ENCODE measurements at regions not wholly inside any gene's neighbourhood (a gene's known extent, or its start where the extent isn't known, plus 50 kb on each side); places are given as distances from the start of the nearest gene placed in this dataset.

- Mint-ChIP-seq H3K27me3 (no peaks in the 10 kb centered on the region), H3K27ac (no peak overlapping the region), H3K4me1 (no peaks in the 10 kb centered on the region), H3K4me3 (no peak overlapping the region), H3K9me3 (peaks cover 7 to 18% of the 10 kb centered on the region in 2 donors)
- DNase-seq, result no peak
- no peak for ATAC-seq
Observed at GRCh38 chr1:216913976-216914375, 190.7 kb upstream of the ESRRG start.

DNA sequence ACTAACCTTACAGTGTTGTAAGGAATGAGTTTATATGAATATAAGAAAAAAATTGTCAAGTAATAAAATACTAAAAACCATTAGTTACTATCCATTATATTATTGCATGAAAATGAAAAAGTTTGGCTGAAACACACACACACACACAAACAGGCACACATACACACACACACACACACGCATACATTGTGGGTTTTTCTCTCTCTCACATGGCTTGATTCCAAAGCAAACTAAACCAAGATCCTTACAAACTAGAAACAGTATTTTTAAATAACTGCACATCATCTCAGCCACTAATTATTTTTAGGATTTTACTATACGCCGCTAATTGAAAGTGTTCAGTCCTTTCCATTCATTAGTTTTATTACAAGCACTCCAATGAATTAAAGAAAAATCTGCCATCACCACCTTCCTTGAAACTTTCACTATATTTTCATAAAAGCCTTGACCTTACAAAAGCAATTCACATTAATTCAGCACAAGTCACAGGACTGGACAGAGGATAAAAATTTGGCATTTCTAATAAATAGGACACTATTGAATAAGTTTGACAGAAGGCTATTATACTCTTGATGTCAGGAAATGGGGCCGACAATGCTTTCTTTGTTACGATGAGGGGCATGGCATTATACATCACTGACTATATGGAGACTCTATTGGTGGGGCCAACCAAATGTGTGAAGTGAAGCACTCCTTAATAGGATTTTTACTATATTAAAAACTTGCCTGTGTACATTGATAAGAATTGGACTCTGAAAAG lies 187.0 kb upstream of the ESRRG start:
- ATAC-seq (no peak), DNase-seq (no peak)
- no peak overlapping the region for H3K27ac Mint-ChIP-seq
- no peaks in the 10 kb centered on the region for H3K4me1 Mint-ChIP-seq
- H3K9me3 Mint-ChIP-seq, result peaks cover 8 to 14% of the 10 kb centered on the region in 2 donors
- no peak overlapping the region for H3K4me3 Mint-ChIP-seq
- no peaks in the 10 kb centered on the region for H3K27me3 Mint-ChIP-seq

DNA sequence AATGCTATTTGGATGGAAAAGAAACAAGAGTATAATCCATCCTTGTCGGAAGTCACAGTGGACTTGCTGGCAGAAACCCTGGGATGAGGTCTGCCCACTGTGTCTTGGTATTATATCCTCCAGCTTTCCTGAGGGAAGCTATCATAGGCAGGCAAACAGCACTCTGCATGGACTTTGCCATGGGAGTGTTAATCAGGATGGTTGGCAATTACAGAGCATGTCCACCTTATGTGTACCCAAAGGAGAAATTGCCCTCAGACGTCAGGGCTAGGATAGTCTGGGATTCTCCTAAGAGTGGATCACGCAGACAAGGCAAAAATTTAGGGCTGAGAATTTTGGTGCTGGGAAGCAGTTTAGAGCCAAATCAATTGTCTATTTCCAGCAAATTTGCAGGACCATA lies 184.9 kb upstream of the ESRRG start:
- no peak for ATAC-seq
- Mint-ChIP-seq H3K27ac (no peak overlapping the region), H3K4me3 (no peak overlapping the region), H3K27me3 (no peaks in the 10 kb centered on the region), H3K9me3 (peaks cover 5 to 8% of the 10 kb centered on the region in 2 donors), H3K4me1 (no peaks in the 10 kb centered on the region)
- no peak for DNase-seq

DNA sequence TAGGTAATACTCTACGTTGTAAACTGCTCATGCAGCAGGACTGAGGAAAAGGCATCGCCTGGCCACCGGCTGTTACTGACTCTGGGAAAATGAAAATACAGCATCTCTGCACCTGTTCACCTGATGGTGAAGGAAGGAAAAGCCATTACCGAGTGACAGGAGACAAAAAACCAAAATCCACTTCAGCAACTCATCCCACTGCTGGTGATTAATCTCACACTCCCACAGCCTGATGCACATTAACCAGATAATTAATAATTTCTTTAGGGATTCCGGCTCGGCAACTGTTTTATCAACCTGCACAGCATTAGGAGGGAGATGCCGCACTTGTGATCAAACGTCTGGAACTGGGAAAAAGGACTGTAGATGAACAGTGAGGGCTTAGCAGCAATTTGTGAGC lies 183.9 kb upstream of the ESRRG start:
- DNase-seq (no peak), ATAC-seq (no peak)
- Mint-ChIP-seq H3K9me3 (peaks cover 5 to 8% of the 10 kb centered on the region in 2 donors), H3K27me3 (no peaks in the 10 kb centered on the region), H3K4me3 (no peak overlapping the region), H3K27ac (no peak overlapping the region), H3K4me1 (no peaks in the 10 kb centered on the region)

- H3K4me3 Mint-ChIP-seq, result no peak overlapping the region
- DNase-seq, result no peak
- no peak overlapping the region for H3K27ac Mint-ChIP-seq
- H3K9me3 Mint-ChIP-seq, result peaks cover 0 to 5% of the 10 kb centered on the region in 2 donors
- no peaks in the 10 kb centered on the region for H3K4me1 Mint-ChIP-seq
- no peak for ATAC-seq
- no peaks in the 10 kb centered on the region for H3K27me3 Mint-ChIP-seq
Observed at GRCh38 chr1:216905781-216906180, 182.6 kb upstream of the ESRRG start.

- Mint-ChIP-seq H3K4me1 (no peaks in the 10 kb centered on the region), H3K4me3 (no peak overlapping the region), H3K27ac (no peak overlapping the region), H3K27me3 (no peaks in the 10 kb centered on the region), H3K9me3 (peaks cover 0 to 5% of the 10 kb centered on the region in 2 donors)
- no peak for DNase-seq
- ATAC-seq, result no peak
Observed at GRCh38 chr1:216905137-216905536, 181.9 kb upstream of the ESRRG start.

DNA sequence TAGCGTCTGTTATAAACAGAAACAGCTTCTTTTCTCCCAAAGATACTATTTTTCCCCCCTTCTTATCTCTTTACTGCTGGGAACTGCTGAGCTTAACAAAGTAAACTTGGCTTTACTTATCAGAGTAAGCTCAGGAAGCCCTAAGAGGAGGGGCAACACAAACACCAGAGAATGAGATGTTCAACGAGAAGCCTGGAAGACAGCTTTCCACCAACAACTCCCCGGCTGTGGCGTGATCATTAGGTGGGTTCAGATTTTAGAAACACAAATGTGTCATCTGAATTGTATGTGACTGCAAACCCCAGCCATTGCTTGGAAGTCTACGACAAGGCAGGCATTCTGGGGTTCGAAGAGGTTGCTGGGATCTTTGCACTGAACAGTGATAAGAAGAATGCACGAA lies 181.2 kb upstream of the ESRRG start:
- no peak overlapping the region for H3K4me3 Mint-ChIP-seq
- no peak overlapping the region for H3K27ac Mint-ChIP-seq
- H3K9me3 Mint-ChIP-seq, result peaks cover 0 to 5% of the 10 kb centered on the region in 2 donors
- H3K27me3 Mint-ChIP-seq, result no peaks in the 10 kb centered on the region
- ATAC-seq, result no peak
- DNase-seq, result no peak
- H3K4me1 Mint-ChIP-seq, result no peaks in the 10 kb centered on the region

DNA sequence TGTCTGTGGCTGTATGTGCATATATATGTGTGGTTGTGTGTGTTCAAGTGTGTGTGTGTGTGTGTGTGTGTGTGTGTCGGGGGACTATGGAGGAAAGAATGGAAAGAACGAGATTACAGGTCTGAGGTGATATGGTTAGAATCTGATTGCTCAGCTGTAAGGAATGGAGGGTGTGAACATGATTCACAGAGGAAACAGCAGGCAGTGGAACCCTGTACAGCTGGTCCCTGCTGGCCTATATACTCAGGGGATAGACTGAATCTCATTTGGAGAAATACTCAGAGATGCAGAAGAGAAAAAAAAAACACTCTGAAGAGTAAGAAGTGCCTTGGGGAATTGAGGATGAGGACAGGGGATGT lies 180.1 kb upstream of the ESRRG start:
- Mint-ChIP-seq H3K27ac (no peak overlapping the region), H3K4me3 (no peak overlapping the region), H3K9me3 (peaks cover 0 to 5% of the 10 kb centered on the region in 2 donors), H3K4me1 (no peaks in the 10 kb centered on the region), H3K27me3 (no peaks in the 10 kb centered on the region)
- ATAC-seq (no peak), DNase-seq (no peak)

DNA sequence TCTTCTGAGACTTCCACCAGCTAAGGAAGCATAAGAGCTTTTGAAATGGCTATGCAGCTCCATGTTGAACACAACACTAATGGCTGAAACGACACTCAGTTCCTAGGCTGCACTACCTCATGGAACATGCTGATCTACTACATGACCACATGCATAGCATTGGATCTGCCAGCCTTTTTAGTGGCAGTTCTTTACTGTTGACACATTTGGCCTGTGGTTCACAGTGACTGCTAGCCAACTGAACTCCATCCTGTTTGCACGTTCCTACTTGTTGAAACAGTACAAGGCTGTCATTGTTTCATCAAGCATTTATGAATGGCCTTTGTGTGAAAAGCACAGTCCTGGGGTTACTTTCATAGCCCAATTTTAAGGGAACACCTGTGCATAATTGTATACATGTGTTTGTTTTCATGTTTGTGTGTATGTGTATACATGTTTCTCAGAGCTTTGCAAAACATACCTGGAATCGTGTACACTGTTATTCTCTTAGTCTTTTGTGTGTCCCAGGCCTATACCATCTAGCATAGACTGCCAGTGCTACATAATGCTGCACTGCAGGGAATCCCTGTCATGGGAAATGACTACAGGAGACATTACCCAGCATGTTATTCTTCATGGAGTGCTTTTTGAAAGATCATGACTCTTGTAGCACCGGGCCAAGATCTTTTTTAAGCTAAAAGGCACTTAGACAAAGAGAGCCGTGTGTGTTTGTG lies 179.6 kb upstream of the ESRRG start:
- Mint-ChIP-seq H3K9me3 (peaks cover 0 to 5% of the 10 kb centered on the region in 2 donors), H3K27ac (no peak overlapping the region), H3K4me3 (no peak overlapping the region), H3K27me3 (no peaks in the 10 kb centered on the region), H3K4me1 (no peaks in the 10 kb centered on the region)
- ATAC-seq (no peak), DNase-seq (no peak)

- no peak for ATAC-seq
- Mint-ChIP-seq H3K27me3 (no peaks in the 10 kb centered on the region), H3K4me3 (no peak overlapping the region), H3K9me3 (peaks cover 0 to 11% of the 10 kb centered on the region in 2 donors), H3K27ac (no peak overlapping the region), H3K4me1 (no peaks in the 10 kb centered on the region)
- DNase-seq, result no peak
Observed at GRCh38 chr1:216900116-216900620, 176.9 kb upstream of the ESRRG start.

DNA sequence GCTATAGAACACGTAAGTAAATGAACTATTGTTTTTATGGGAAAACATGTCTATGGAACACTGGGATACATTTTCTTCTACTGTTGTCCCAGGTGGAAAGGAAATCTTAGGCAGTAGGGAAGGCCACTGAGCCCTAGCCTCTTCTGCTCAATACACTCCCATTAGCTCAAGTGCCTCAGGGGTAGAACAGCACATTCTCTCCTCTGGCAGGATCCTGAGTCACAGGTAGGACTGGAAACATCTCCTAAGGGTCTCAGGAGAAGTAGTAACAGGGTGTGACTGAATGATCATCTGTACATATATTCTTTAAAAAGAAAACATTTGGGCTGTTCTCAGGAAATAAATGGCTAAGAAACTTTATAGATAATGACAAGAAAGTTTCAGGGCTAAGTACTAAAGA lies 175.6 kb upstream of the ESRRG start:
- H3K4me3 Mint-ChIP-seq, result no peak overlapping the region
- DNase-seq (no peak), ATAC-seq (no peak)
- peaks cover 0 to 10% of the 10 kb centered on the region in 2 donors for H3K9me3 Mint-ChIP-seq
- no peaks in the 10 kb centered on the region for H3K4me1 Mint-ChIP-seq
- H3K27ac Mint-ChIP-seq, result no peak overlapping the region
- no peaks in the 10 kb centered on the region for H3K27me3 Mint-ChIP-seq

DNA sequence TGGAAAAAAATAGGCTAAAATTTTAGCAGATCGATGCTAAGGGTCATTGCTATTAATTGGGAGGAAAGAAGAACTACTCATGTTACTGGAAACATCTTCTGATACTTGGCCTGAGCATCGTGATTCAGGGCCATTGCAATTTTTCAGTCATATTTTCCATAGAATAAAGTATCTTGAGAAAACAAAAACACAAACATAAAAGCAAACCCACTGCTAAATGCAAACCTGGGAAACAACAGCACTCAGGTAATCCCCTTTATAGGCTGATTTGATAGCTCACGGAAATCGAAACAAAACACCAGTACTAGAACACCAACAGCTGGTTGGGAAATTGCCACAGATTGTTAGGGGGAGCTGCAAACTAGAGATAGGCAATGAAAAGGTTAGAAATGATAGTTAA lies 172.9 kb upstream of the ESRRG start:
- Mint-ChIP-seq H3K4me1 (no peaks in the 10 kb centered on the region), H3K27me3 (no peaks in the 10 kb centered on the region), H3K4me3 (no peak overlapping the region), H3K9me3 (peaks cover 3 to 10% of the 10 kb centered on the region in 2 donors), H3K27ac (no peak overlapping the region)
- no peak for DNase-seq
- ATAC-seq, result no peak

DNA sequence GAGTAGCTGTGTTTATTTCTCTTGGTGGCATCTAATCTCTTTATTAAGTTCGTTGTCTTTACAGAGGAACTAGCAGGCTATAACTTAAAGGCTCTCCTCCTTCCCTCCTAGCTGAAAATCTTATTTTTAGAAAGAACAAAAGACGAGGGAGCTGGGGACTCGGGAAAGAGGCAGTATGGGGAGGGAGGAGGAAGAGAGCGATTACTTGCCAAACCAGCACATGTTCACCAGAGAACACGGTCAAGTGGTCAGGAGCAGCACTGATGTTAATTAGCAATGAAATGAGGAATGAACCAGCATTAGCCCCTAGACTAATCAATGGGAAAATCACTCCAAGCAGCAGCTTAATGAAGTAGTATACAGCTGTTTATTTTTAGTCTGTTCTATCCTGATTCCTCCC lies 171.3 kb upstream of the ESRRG start:
- H3K4me1 Mint-ChIP-seq, result no peaks in the 10 kb centered on the region
- DNase-seq (no peak), ATAC-seq (no peak)
- H3K27me3 Mint-ChIP-seq, result no peaks in the 10 kb centered on the region
- H3K27ac Mint-ChIP-seq, result no peak overlapping the region
- peaks cover 5 to 10% of the 10 kb centered on the region in 2 donors for H3K9me3 Mint-ChIP-seq
- no peak overlapping the region for H3K4me3 Mint-ChIP-seq

- Mint-ChIP-seq H3K4me3 (no peak overlapping the region), H3K9me3 (peaks cover 5 to 10% of the 10 kb centered on the region in 2 donors), H3K27me3 (no peaks in the 10 kb centered on the region), H3K27ac (no peak overlapping the region), H3K4me1 (no peaks in the 10 kb centered on the region)
- DNase-seq, result no peak
- ATAC-seq, result no peak
Observed at GRCh38 chr1:216892581-216893160, 169.4 kb upstream of the ESRRG start.

DNA sequence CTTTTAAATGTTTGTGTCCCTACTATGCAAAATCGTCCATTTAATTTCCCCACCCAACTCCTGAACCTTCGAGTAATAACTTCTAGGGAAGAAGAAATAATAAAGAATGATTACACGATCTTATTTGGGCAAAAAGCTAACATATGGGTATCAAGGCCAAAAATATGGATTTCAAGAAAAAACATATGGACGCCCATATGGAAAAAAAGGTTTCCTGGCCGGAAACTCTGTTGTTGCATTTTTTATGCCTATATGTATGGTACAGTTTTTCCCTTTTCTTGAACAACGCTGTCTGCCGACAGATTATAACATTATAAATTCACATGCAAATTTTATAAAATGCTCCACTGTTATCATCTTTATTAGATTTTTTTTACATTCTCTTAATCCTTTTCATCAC lies 167.6 kb upstream of the ESRRG start:
- no peaks in the 10 kb centered on the region for H3K27me3 Mint-ChIP-seq
- DNase-seq, result no peak
- no peaks in the 10 kb centered on the region for H3K4me1 Mint-ChIP-seq
- ATAC-seq, result no peak
- no peak overlapping the region for H3K27ac Mint-ChIP-seq
- H3K9me3 Mint-ChIP-seq, result peaks cover 5 to 6% of the 10 kb centered on the region in 2 donors
- H3K4me3 Mint-ChIP-seq, result no peak overlapping the region

- ATAC-seq, result no peak
- Mint-ChIP-seq H3K27me3 (no peaks in the 10 kb centered on the region), H3K4me3 (no peak overlapping the region), H3K9me3 (peaks cover 0 to 5% of the 10 kb centered on the region in 2 donors), H3K27ac (no peak overlapping the region), H3K4me1 (no peaks in the 10 kb centered on the region)
- no peak for DNase-seq
Observed at GRCh38 chr1:216888731-216889130, 165.5 kb upstream of the ESRRG start.

All from stimulated activated naive CD8-positive, alpha-beta T cell treated with anti-CD3 and anti-CD28 coated beads, Interleukin-15, amount 100 ng/mL, for 72 hours (primary cell).